ENCODE measurements at regions not wholly inside any gene's neighbourhood (a gene's known extent, or its start where the extent isn't known, plus 50 kb on each side); places are given as distances from the start of the nearest gene placed in this dataset.

DNA sequence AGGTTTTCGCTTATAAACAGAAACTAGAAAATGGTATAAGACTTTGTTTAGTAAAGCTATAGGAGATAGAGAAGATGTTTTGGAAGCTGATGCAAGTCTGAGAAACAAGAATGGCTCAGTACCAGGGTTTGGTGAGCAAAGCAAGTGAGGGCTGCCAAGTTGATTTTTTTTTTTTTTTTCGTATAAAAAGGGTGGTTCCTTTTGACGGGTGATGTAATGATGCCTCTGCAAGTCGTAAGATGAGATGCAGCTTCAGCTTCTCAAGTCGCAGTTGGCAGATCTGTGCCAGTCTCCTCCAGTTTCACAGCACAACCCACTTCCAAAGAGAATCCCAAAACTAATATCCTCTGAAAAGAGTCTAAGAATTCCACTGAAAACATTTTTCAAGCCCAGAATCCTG lies 252.8 kb upstream of the CDH4 start:
- CTCF ChIA-PET = no interaction called here
- TF ChIP-seq CTCF (IDR thresholded peaks at IDR 0.05; ENCODE audit: control extremely low read depth, extremely low read depth, low read depth, missing control alignments) = no peak
- DNase-seq (ENCODE audit: extremely low spot score) = no peak
- POLR2A ChIA-PET = no interaction called here

- POLR2A ChIA-PET = interaction anchor here (0.7 kb wide), 1 partner anchor 1572 kb away, joined by 4 read pairs; no protein-coding TSS in a partner anchor
- DNase-seq (ENCODE audit: extremely low spot score) = no peak
- no peak for TF ChIP-seq CTCF (IDR thresholded peaks at IDR 0.05; ENCODE audit: control extremely low read depth, extremely low read depth, low read depth, missing control alignments)
- CTCF ChIA-PET = interaction anchor here (0.8 to 1.4 kb wide), 2 partner anchors 13 to 14 kb away, joined by 3 read pairs; no protein-coding TSS in a partner anchor
Observed at GRCh38 chr20:61002090-61002489, 250.0 kb upstream of the CDH4 start.

DNA sequence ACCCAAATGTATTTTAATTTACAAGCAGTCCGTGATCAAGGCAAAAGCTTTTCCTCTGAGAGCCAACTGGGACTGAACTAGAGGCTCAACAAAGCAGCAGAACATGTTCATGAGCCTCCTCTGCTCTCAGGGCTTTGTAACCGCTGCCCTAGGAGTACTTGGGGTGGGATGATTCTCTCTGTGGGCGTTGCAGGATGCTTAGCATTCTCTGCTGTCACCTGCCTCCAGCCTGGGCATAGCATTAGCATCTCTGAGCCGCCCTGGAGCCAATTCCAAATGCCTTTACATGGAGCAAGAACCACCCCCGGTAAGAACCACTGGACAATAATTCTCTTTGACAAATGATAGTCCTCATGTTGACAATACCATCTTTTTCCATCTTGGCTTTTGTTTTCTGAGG lies 237.6 kb upstream of the CDH4 start:
- no peak for DNase-seq (ENCODE audit: extremely low spot score)
- ChIA-PET POLR2A (no interaction called here), CTCF (interaction anchor here (1.1 kb wide), 1 partner anchor 12 kb away, joined by 3 read pairs; no protein-coding TSS in a partner anchor)
- no peak for TF ChIP-seq CTCF (IDR thresholded peaks at IDR 0.05; ENCODE audit: control extremely low read depth, extremely low read depth, low read depth, missing control alignments)

DNA sequence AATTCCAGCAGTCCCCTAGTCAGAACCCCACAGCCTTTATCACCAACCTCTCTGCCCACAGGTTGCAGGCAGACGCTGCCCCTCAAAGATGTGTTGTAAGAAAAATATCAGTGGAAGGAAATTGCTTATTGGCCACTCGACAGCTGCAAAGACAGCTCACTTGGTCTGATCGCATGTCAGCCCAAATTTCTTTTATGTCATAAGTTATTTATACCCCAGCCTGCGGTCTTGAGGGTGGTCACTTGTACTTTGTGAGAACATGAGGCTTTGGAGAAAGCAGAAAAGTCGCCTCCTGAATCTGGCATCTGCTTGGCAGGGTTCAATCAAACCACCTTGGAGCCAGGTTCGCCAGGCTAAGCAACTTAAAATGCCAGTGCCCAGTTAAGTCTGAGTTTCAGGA lies 236.5 kb upstream of the CDH4 start:
- TF ChIP-seq CTCF (IDR thresholded peaks at IDR 0.05; ENCODE audit: control extremely low read depth, extremely low read depth, low read depth, missing control alignments) = no peak
- CTCF ChIA-PET = no interaction called here
- POLR2A ChIA-PET = no interaction called here
- no peak for DNase-seq (ENCODE audit: extremely low spot score)

DNA sequence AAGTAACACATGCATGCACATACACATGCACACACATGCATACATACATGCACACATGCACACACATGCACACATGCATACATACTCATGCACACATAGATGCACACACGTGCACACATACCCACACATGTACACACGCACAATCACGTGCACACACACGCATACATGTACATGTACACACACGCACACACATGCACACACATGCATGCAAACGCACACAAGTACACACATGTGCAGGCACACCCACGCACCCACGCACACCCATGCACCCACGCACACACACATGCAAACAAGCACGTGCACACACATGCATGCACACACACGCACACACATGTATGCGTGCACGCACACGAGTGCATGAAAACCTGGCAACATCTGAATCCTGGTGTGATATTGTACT lies 232.7 kb upstream of the CDH4 start:
- ChIA-PET CTCF (no interaction called here), POLR2A (no interaction called here)
- TF ChIP-seq CTCF (IDR thresholded peaks at IDR 0.05; ENCODE audit: control extremely low read depth, extremely low read depth, low read depth, missing control alignments) = no peak
- no peak for DNase-seq (ENCODE audit: extremely low spot score)

DNA sequence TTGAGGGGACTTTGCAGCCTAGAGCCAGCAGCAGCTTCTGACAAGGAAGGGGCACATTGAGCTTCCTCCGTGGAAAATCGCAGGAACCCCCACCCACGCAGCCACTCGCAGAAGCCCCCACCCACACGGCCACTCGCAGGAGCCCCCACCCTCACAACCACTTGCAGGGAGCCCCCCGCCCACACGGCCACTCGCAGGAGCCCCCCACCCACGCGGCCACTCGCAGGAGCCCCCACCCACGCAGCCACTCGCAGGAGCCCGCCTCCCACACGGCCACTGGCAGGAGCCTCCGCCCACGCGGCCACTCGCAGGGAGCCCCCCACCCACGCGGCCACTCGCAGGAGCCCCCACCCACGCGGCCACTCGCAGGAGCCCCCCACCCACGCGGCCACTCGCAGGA lies 228.4 kb upstream of the CDH4 start:
- no peak for TF ChIP-seq CTCF (IDR thresholded peaks at IDR 0.05; ENCODE audit: control extremely low read depth, extremely low read depth, low read depth, missing control alignments)
- no peak for DNase-seq (ENCODE audit: extremely low spot score)
- ChIA-PET CTCF (interaction anchor here (1.0 kb wide), 1 partner anchor 57 kb away, joined by 3 read pairs; no protein-coding TSS in a partner anchor), POLR2A (no interaction called here)

GRCh38 chr20:61024390-61024789 lies 227.7 kb upstream of the CDH4 start:
- CTCF ChIA-PET = no interaction called here
- no peak for TF ChIP-seq CTCF (IDR thresholded peaks at IDR 0.05; ENCODE audit: control extremely low read depth, extremely low read depth, low read depth, missing control alignments)
- DNase-seq (ENCODE audit: extremely low spot score) = no peak
- POLR2A ChIA-PET = no interaction called here
